Type B pancreatic cell (in vitro differentiated cells): ENCODE measurements at regions not wholly inside any gene's neighbourhood (a gene's known extent, or its start where the extent isn't known, plus 50 kb on each side); places are given as distances from the start of the nearest gene placed in this dataset.

ENCODE experiments used
- DNase-seq: peaks from one replicate; pipeline ENCODE4 v3.0.0; 2021; ENCODE audit warnings: mixed read lengths; ENCODE audit not compliant: unreplicated experiment; ENCODE audit errors: extremely low spot score
- H3K27ac Mint-ChIP-seq: 2 replicates; pipeline ENCODE4 v1.8.0; 2021; ENCODE audit warnings: mild to moderate bottlenecking, mixed read lengths
- H3K27me3 Mint-ChIP-seq: 2 replicates; pipeline ENCODE4 v1.8.0; 2021; ENCODE audit warnings: mixed read lengths
- H3K36me3 Mint-ChIP-seq: 2 replicates; pipeline ENCODE4 v1.8.0; 2021; ENCODE audit warnings: mixed read lengths
- H3K4me1 Mint-ChIP-seq: one replicate; pipeline ENCODE4 v1.8.0; 2021; ENCODE audit warnings: mixed read lengths; ENCODE audit not compliant: unreplicated experiment
- H3K4me3 Mint-ChIP-seq: 2 replicates; pipeline ENCODE4 v1.8.0; 2021; ENCODE audit warnings: mild to moderate bottlenecking, mixed read lengths
- H3K9me3 Mint-ChIP-seq: 2 replicates; pipeline ENCODE4 v1.8.0; 2021; ENCODE audit warnings: mixed read lengths
- CTCF ChIP-seq: fragments of 200-600 bp; sonication (generic); conservative IDR thresholded peaks from 2 replicates; pipeline ENCODE4 v1.5.0; 2021; ENCODE audit warnings: antibody characterized with exemption, mild to moderate bottlenecking

GRCh38 chr14:62303437-62303836, 541.2 kb downstream of the SNAPC1 start:
- Mint-ChIP-seq H3K4me3 (no peak overlapping the region), H3K4me1 (peaks cover 5% of the 10 kb centered on the region), H3K27ac (no peak overlapping the region), H3K36me3 (no peaks in the 10 kb centered on the region), H3K9me3 (no peaks in the 10 kb centered on the region), H3K27me3 (no peaks in the 10 kb centered on the region)
- DNase-seq: no peak
- TF ChIP-seq CTCF: no peak

DNA sequence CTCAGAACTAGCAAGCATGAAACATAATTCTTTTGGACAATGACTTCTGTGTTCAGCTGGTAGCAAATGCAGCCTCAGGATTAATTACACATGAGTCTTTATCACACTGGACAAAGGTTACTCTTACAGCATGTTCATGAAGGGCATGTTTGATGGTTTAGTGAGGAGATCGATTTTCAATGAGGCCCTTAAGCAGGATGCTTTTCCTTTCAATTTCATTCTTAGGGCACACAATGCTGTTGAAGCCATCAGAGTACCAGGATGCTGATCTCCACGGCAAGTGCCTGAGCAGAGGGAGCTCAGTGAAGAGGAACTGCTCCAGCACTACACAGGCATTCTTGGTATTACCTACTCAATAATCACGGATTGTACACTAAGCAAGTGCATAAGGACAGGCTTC, 542.0 kb downstream of the SNAPC1 start:
- Mint-ChIP-seq H3K27me3 (no peaks in the 10 kb centered on the region), H3K9me3 (no peaks in the 10 kb centered on the region), H3K36me3 (no peaks in the 10 kb centered on the region), H3K4me1 (peaks cover 5% of the 10 kb centered on the region), H3K27ac (peak overlapping the region; percentile 19), H3K4me3 (peak overlapping the region; percentile 44)
- no peak for DNase-seq
- no peak for TF ChIP-seq CTCF

GRCh38 chr14:62307844-62308243, 545.6 kb downstream of the SNAPC1 start:
- Mint-ChIP-seq H3K36me3 (no peaks in the 10 kb centered on the region), H3K27ac (no peak overlapping the region), H3K9me3 (no peaks in the 10 kb centered on the region), H3K27me3 (no peaks in the 10 kb centered on the region), H3K4me1 (peaks cover 5% of the 10 kb centered on the region), H3K4me3 (no peak overlapping the region)
- no peak for TF ChIP-seq CTCF
- no peak for DNase-seq

- H3K4me3 Mint-ChIP-seq: no peak overlapping the region
- no peaks in the 10 kb centered on the region for H3K9me3 Mint-ChIP-seq
- peaks cover 5% of the 10 kb centered on the region for H3K4me1 Mint-ChIP-seq
- no peak for DNase-seq
- H3K27me3 Mint-ChIP-seq: peaks cover 2% of the 10 kb centered on the region
- no peak overlapping the region for H3K27ac Mint-ChIP-seq
- no peaks in the 10 kb centered on the region for H3K36me3 Mint-ChIP-seq
- no peak for TF ChIP-seq CTCF
Observed at GRCh38 chr14:62308316-62308715, 546.1 kb downstream of the SNAPC1 start.

GRCh38 chr14:62308891-62309290, 546.7 kb downstream of the SNAPC1 start:
- TF ChIP-seq CTCF: no peak
- DNase-seq: no peak
- Mint-ChIP-seq H3K9me3 (no peaks in the 10 kb centered on the region), H3K36me3 (no peaks in the 10 kb centered on the region), H3K4me1 (peaks cover 5% of the 10 kb centered on the region), H3K27me3 (peaks cover 3% of the 10 kb centered on the region), H3K4me3 (no peak overlapping the region), H3K27ac (no peak overlapping the region)

- no peak for TF ChIP-seq CTCF
- Mint-ChIP-seq H3K27ac (no peak overlapping the region), H3K9me3 (no peaks in the 10 kb centered on the region), H3K36me3 (no peaks in the 10 kb centered on the region), H3K4me3 (no peak overlapping the region), H3K27me3 (peaks cover 14% of the 10 kb centered on the region), H3K4me1 (no peaks in the 10 kb centered on the region)
- no peak for DNase-seq
Observed at GRCh38 chr14:62313212-62313611, 551.0 kb downstream of the SNAPC1 start.
